Lung (tissue), 11 donors: ENCODE measurements at regions not wholly inside any gene's neighbourhood (a gene's known extent, or its start where the extent isn't known, plus 50 kb on each side); places are given as distances from the start of the nearest gene placed in this dataset.

Experiments
- ATAC-seq: fragments of 200-7000 bp; cut with Tn5 transposase; one replicate; pipeline ENCODE4 v1.9.1; 2020; ENCODE audit warnings: moderate number of reproducible peaks; ENCODE audit not compliant: insufficient read depth, low FRiP score
- DNase-seq, 3 donors: peaks; one replicate each; pipeline ENCODE4 v3.0.0-alpha.2; 2013 to 2017
- H3K27ac ChIP-seq, 2 donors: one replicate each; pipeline ENCODE4 v1.5.1; 2013; ENCODE audit warnings: mild to moderate bottlenecking in 2 of 2, moderate library complexity in 2 of 2, control low read depth in 1 of 2, inconsistent platforms in 1 of 2, low read depth in 1 of 2, low read length in 1 of 2
- H3K27me3 ChIP-seq, 3 donors: one replicate each; pipeline ENCODE4 v1.5.1; 2013; ENCODE audit warnings: low read length in 2 of 3; ENCODE audit not compliant: control insufficient read depth in 3 of 3, insufficient read depth in 3 of 3
- H3K36me3 ChIP-seq, 4 donors: one replicate each; pipeline ENCODE4 v1.5.1; 2013; ENCODE audit warnings: low read length in 4 of 4, mild to moderate bottlenecking in 1 of 4, moderate library complexity in 1 of 4; ENCODE audit not compliant: control insufficient read depth in 4 of 4, insufficient read depth in 4 of 4
- H3K4me1 ChIP-seq, 5 donors: one replicate each; pipeline ENCODE4 v1.5.1; 2013; ENCODE audit warnings: low read length in 5 of 5, mild to moderate bottlenecking in 2 of 5, moderate library complexity in 1 of 5; ENCODE audit not compliant: control insufficient read depth in 5 of 5, insufficient read depth in 5 of 5
- H3K4me3 ChIP-seq: one replicate; pipeline ENCODE4 v1.5.1; 2013; ENCODE audit warnings: mild to moderate bottlenecking, control low read depth, moderate library complexity
- H3K9ac ChIP-seq, 2 donors: one replicate each; pipeline ENCODE4 v1.5.1; 2013; ENCODE audit warnings: low read length in 2 of 2, control low read depth in 1 of 2; ENCODE audit not compliant: insufficient read depth in 1 of 2
- H3K9me3 ChIP-seq, 4 donors: one replicate each; pipeline ENCODE4 v1.5.1; 2013; ENCODE audit warnings: low read length in 3 of 4, mild to moderate bottlenecking in 1 of 4, moderate library complexity in 1 of 4; ENCODE audit not compliant: control insufficient read depth in 4 of 4, insufficient read depth in 3 of 4
- CTCF ChIP-seq: IDR thresholded peaks from 2 replicates; pipeline ENCODE4 v1.5.1; 2012; ENCODE audit warnings: mild to moderate bottlenecking; ENCODE audit errors: control extremely low read depth, extremely low read depth
- WGBS, 2 donors: extraction: QIAGEN DNeasy Blood & Tissue Kit; methylation state at CpG; one replicate each; pipeline ENCODE4 v1.1.7; 2013; 5-methylcytosine and 5-hydroxymethylcytosine counted together
- donor health status: control.
- donor health status: control.
- donor health status: Bipolar disorder and iron deficiency.
- donor health status: healthy.
- donor health status: DM: yes; HTN: yes; CAD: no.

DNA sequence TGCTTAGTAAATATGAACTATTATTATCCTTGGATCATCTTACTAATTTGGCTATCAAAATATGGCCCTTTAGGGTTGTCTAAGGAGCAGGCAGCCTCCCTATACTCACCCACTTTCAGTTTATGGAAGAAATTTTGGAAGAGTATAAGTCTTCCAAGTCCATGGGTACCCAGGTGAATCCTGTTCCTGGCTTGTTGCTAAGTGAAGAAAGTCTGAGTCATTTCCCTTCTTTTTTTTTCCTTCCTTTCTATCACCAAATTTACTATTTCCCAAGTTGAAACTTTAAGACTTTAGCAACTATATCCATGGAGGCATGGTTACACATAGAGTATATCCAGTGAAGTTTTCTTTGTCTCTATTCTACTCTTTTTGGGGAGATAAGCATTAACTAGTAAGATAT lies 184.0 kb upstream of the ACTBL2 start:
- no peaks in the 10 kb centered on the region for H3K27me3 ChIP-seq
- H3K9me3 ChIP-seq = no peaks in the 10 kb centered on the region
- TF ChIP-seq CTCF = no peak

GRCh38 chr5:57665146-57665936 lies 182.7 kb upstream of the ACTBL2 start:
- Histone ChIP-seq H3K27me3 (no peaks in the 10 kb centered on the region), H3K9me3 (no peaks in the 10 kb centered on the region), H3K9ac (no peak overlapping the region), H3K4me3 (no peak overlapping the region), H3K4me1 (peaks cover 0 to 16% (median 0%) of the 10 kb centered on the region in 5 donors), H3K27ac (no peak overlapping the region), H3K36me3 (no peaks in the 10 kb centered on the region)
- WGBS, 2 donors = 91 to 95% methylated on average over 7 of the region's 7 CpGs
- no peak for DNase-seq
- no peak for ATAC-seq
- TF ChIP-seq CTCF = no peak

More for the DNA sequence above, 184.0 kb upstream of the ACTBL2 start:
- no peak overlapping the region for H3K4me3 ChIP-seq
- DNase-seq = no peak
- H3K27ac ChIP-seq = no peak overlapping the region
- H3K4me1 ChIP-seq = peaks cover 0 to 16% (median 0%) of the 10 kb centered on the region in 5 donors
- ATAC-seq = no peak
- H3K36me3 ChIP-seq = no peaks in the 10 kb centered on the region
- no peak overlapping the region for H3K9ac ChIP-seq

GRCh38 chr5:57664700-57665099 lies 182.1 kb upstream of the ACTBL2 start:
- WGBS, 2 donors = 85 to 91% methylated on average over 1 of the region's 1 CpG
- ATAC-seq (no peak), DNase-seq (peak in 1 of 3 donors; percentile 19)
- Histone ChIP-seq H3K36me3 (no peaks in the 10 kb centered on the region), H3K27ac (no peak overlapping the region), H3K4me3 (no peak overlapping the region), H3K4me1 (peaks cover 0 to 16% (median 0%) of the 10 kb centered on the region in 5 donors), H3K27me3 (no peaks in the 10 kb centered on the region), H3K9me3 (no peaks in the 10 kb centered on the region), H3K9ac (no peak overlapping the region)
- TF ChIP-seq CTCF = no peak
